IMR-90 (cell line): ENCODE measurements at regions not wholly inside any gene's neighbourhood (a gene's known extent, or its start where the extent isn't known, plus 50 kb on each side); places are given as distances from the start of the nearest gene placed in this dataset.

ENCODE experiments used
- CTCF ChIP-seq: conservative IDR thresholded peaks from 2 replicates; pipeline ENCODE4 v1.5.1; 2012; ENCODE audit warnings: mild to moderate bottlenecking, low read depth, low read length, improper control_type of control experiment
- MAFK ChIP-seq: IDR thresholded peaks from 2 replicates; pipeline ENCODE4 v1.6.1; 2012; ENCODE audit warnings: low read depth, low read length, improper control_type of control experiment
- POLR2A ChIP-seq: IDR thresholded peaks from 2 replicates; pipeline ENCODE4 v1.6.1; 2012; ENCODE audit warnings: mild to moderate bottlenecking, low read depth, low read length
- RAD21 ChIP-seq: IDR thresholded peaks from 2 replicates; pipeline ENCODE4 v1.6.1; 2012; ENCODE audit warnings: low read length, improper control_type of control experiment

- TF ChIP-seq POLR2A (no peak), CTCF (no peak), RAD21 (no peak), MAFK (no peak)
Observed at GRCh38 chr10:44199267-44199666, 185.6 kb downstream of the CXCL12 start.
